Neural cell (in vitro differentiated cells): ENCODE measurements at regions not wholly inside any gene's neighbourhood (a gene's known extent, or its start where the extent isn't known, plus 50 kb on each side); places are given as distances from the start of the nearest gene placed in this dataset.
"Not testable (repeated sequence)": the region's sequence is repeated elsewhere in the genome, so short reads cannot be mapped to it uniquely, and the experiment has no call there.

Experiments
- H2AFZ ChIP-seq: fragments of 200-600, 300-800 bp; sonication (generic), shearing (Covaris generic); 2 replicates; pipeline ENCODE4 v1.6.0; 2014; ENCODE audit warnings: low read depth, mild to moderate bottlenecking, antibody characterized with exemption, low read length, moderate library complexity
- H3F3A ChIP-seq: fragments of 200-600 bp; shearing (Covaris generic); 2 replicates; pipeline ENCODE4 v1.6.1; 2016; ENCODE audit warnings: mild to moderate bottlenecking, moderate library complexity, mixed read lengths, antibody characterized with exemption, low read length; ENCODE audit not compliant: insufficient read depth, poor library complexity, severe bottlenecking
- H3K27ac ChIP-seq: fragments of 200-600, 300-800 bp; sonication (generic), shearing (Covaris generic); 2 replicates; pipeline ENCODE4 v1.5.1; 2014; ENCODE audit warnings: mild to moderate bottlenecking, low read length, moderate library complexity
- H3K27me3 ChIP-seq: fragments of 300-800, 200-600 bp; sonication (generic), shearing (Covaris generic); 2 replicates; pipeline ENCODE4 v1.6.0; 2014; ENCODE audit warnings: mild to moderate bottlenecking, low read depth, low read length, moderate library complexity; ENCODE audit not compliant: insufficient read depth
- H3K36me3 ChIP-seq: fragments of 300-800, 200-600 bp; sonication (generic), shearing (Covaris generic); 2 replicates; pipeline ENCODE4 v1.5.1; 2014; ENCODE audit warnings: mild to moderate bottlenecking, antibody characterized with exemption, low read length, moderate library complexity; ENCODE audit not compliant: insufficient read depth
- H3K4me2 ChIP-seq: fragments of 300-800, 200-600 bp; sonication (generic), shearing (Covaris generic); 2 replicates; pipeline ENCODE4 v1.6.0; 2014; ENCODE audit warnings: mild to moderate bottlenecking, low read length
- H3K4me3 ChIP-seq: fragments of 300-800, 200-600 bp; sonication (generic), shearing (Covaris generic); 2 replicates; pipeline ENCODE4 v1.5.1; 2014; ENCODE audit warnings: mild to moderate bottlenecking, low read length, moderate library complexity
- H3K79me2 ChIP-seq: fragments of 200-600 bp; shearing (Covaris generic); replicated peaks from 2 replicates; pipeline ENCODE4 v1.6.0; 2014; ENCODE audit warnings: mild to moderate bottlenecking, low read length, moderate library complexity; ENCODE audit not compliant: insufficient read depth
- H3K9ac ChIP-seq: fragments of 300-800, 200-600 bp; sonication (generic), shearing (Covaris generic); 2 replicates; pipeline ENCODE4 v1.6.1; 2016; ENCODE audit warnings: mild to moderate bottlenecking, low read length, mixed read lengths
- H3K9me2 ChIP-seq: fragments of 200-600 bp; shearing (Covaris generic); 2 replicates; pipeline ENCODE4 v1.6.1; 2016; ENCODE audit warnings: mild to moderate bottlenecking, low read length, mixed read lengths; ENCODE audit not compliant: insufficient read depth
- H3K9me3 ChIP-seq: fragments of 200-600, 300-800 bp; sonication (generic), shearing (Covaris generic); 2 replicates; pipeline ENCODE4 v1.6.1; 2016; ENCODE audit warnings: mild to moderate bottlenecking, mixed run types, low read length, moderate library complexity, mixed read lengths
- H4K20me1 ChIP-seq: fragments of 200-600 bp; shearing (Covaris generic); 2 replicates; pipeline ENCODE4 v1.6.1; 2016; ENCODE audit warnings: mild to moderate bottlenecking, mixed run types; ENCODE audit not compliant: insufficient read depth
- EP300 ChIP-seq: fragments of 450-650 bp; conservative IDR thresholded peaks from 2 replicates; pipeline ENCODE4 v1.6.1; 2014; ENCODE audit warnings: antibody characterized with exemption, mild to moderate bottlenecking, moderate library complexity; ENCODE audit not compliant: poor library complexity, severe bottlenecking
- EZH2 ChIP-seq: fragments of 200-600, 300-800 bp; shearing (Covaris generic), sonication (generic); IDR thresholded peaks from 2 replicates; pipeline ENCODE4 v1.6.1; 2014; ENCODE audit warnings: antibody characterized with exemption, low read length, borderline replicate concordance, mild to moderate bottlenecking; ENCODE audit not compliant: insufficient read depth, poor library complexity, severe bottlenecking
- MXI1 ChIP-seq: fragments of 450-650 bp; conservative IDR thresholded peaks from 2 replicates; pipeline ENCODE4 v1.6.1; 2014; ENCODE audit warnings: antibody characterized with exemption, mild to moderate bottlenecking; ENCODE audit not compliant: poor library complexity, severe bottlenecking
- POLR2AphosphoS5 ChIP-seq: IDR thresholded peaks from 2 replicates; pipeline ENCODE4 v1.6.1; 2012
- RAD21 ChIP-seq: fragments of 450-650 bp; conservative IDR thresholded peaks from 2 replicates; pipeline ENCODE4 v1.6.1; 2014; ENCODE audit warnings: antibody characterized with exemption, mild to moderate bottlenecking, moderate library complexity
- SMC3 ChIP-seq: fragments of 450-650 bp; conservative IDR thresholded peaks from 2 replicates; pipeline ENCODE4 v1.6.1; 2014; ENCODE audit warnings: antibody characterized with exemption, mild to moderate bottlenecking, moderate library complexity; ENCODE audit not compliant: poor library complexity
- TAF1 ChIP-seq: IDR thresholded peaks from 2 replicates; pipeline ENCODE4 v1.6.1; 2012; ENCODE audit warnings: low read depth
- TF ChIP-seq, protein P1 (sequence below): fragments of 450-650 bp; IDR thresholded peaks from 2 replicates; pipeline ENCODE4 v1.5.1; 2014; ENCODE audit warnings: antibody characterized with exemption, mild to moderate bottlenecking, moderate library complexity; ENCODE audit not compliant: poor library complexity, severe bottlenecking
- TF ChIP-seq, protein P2 (sequence below): IDR thresholded peaks from 2 replicates; pipeline ENCODE4 v1.6.1; 2012; ENCODE audit warnings: borderline replicate concordance

DNA sequence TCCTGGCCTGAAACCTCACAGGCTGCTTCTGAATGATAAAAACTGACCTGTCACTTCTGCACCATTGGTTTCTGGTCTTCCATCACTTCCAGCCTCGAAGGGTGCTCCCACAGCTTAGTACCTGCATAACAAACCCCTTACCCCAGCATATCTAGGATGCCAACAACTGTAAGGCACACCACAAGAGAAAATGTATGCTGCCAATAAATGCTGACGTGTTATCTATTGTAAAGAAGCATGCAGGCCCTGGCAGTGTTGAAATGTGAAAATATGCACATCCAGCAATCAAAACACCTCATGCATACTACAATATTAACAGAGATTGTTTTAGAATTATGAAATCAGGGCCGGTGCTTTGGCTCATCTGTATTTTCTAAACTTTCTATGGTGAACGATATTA is 242.0 kb upstream of the NSMCE3 start:
- Histone ChIP-seq H3K4me2 (no peak overlapping the region), H3K4me3 (no peak overlapping the region), H3K27me3 (no peaks in the 10 kb centered on the region), H3K36me3 (no peaks in the 10 kb centered on the region), H3F3A (no peaks in the 10 kb centered on the region), H3K79me2 (no peaks in the 10 kb centered on the region), H3K9me3 (no peaks in the 10 kb centered on the region), H3K27ac (no peak overlapping the region), H4K20me1 (no peaks in the 10 kb centered on the region), H2AFZ (no peak overlapping the region), H3K9me2 (no peaks in the 10 kb centered on the region), H3K9ac (no peak overlapping the region)
- TF ChIP-seq SMC3 (no peak), MXI1 (no peak), POLR2AphosphoS5 (no peak), TAF1 (no peak), RAD21 (no peak), EZH2 (no peak), EP300 (no peak)
- TF ChIP-seq, protein P1, sequence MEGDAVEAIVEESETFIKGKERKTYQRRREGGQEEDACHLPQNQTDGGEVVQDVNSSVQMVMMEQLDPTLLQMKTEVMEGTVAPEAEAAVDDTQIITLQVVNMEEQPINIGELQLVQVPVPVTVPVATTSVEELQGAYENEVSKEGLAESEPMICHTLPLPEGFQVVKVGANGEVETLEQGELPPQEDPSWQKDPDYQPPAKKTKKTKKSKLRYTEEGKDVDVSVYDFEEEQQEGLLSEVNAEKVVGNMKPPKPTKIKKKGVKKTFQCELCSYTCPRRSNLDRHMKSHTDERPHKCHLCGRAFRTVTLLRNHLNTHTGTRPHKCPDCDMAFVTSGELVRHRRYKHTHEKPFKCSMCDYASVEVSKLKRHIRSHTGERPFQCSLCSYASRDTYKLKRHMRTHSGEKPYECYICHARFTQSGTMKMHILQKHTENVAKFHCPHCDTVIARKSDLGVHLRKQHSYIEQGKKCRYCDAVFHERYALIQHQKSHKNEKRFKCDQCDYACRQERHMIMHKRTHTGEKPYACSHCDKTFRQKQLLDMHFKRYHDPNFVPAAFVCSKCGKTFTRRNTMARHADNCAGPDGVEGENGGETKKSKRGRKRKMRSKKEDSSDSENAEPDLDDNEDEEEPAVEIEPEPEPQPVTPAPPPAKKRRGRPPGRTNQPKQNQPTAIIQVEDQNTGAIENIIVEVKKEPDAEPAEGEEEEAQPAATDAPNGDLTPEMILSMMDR: no peak
- TF ChIP-seq, protein P2, sequence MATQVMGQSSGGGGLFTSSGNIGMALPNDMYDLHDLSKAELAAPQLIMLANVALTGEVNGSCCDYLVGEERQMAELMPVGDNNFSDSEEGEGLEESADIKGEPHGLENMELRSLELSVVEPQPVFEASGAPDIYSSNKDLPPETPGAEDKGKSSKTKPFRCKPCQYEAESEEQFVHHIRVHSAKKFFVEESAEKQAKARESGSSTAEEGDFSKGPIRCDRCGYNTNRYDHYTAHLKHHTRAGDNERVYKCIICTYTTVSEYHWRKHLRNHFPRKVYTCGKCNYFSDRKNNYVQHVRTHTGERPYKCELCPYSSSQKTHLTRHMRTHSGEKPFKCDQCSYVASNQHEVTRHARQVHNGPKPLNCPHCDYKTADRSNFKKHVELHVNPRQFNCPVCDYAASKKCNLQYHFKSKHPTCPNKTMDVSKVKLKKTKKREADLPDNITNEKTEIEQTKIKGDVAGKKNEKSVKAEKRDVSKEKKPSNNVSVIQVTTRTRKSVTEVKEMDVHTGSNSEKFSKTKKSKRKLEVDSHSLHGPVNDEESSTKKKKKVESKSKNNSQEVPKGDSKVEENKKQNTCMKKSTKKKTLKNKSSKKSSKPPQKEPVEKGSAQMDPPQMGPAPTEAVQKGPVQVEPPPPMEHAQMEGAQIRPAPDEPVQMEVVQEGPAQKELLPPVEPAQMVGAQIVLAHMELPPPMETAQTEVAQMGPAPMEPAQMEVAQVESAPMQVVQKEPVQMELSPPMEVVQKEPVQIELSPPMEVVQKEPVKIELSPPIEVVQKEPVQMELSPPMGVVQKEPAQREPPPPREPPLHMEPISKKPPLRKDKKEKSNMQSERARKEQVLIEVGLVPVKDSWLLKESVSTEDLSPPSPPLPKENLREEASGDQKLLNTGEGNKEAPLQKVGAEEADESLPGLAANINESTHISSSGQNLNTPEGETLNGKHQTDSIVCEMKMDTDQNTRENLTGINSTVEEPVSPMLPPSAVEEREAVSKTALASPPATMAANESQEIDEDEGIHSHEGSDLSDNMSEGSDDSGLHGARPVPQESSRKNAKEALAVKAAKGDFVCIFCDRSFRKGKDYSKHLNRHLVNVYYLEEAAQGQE: no peak

DNA sequence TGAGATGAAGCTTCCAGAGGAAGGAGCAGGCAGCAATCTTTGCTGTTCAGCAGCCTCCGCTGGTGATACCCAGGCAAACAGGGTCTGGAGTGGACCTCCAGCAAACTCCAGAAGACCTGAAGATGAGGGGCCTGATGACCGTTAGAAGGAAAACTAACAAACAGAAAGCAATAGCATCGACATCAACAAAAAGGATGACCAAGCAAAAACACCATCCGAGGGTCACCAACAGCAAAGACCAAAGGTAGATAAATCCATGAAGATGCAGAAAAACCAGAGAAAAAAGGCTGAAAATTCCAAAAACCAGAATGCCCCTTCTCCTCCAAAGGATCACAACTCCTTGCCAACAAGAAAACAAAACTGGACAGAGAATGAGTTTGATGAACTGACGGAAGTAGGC is 235.9 kb upstream of the NSMCE3 start:
- not testable (repeated sequence) for H4K20me1 ChIP-seq, H3K4me2 ChIP-seq, H3K27me3 ChIP-seq, H3F3A ChIP-seq, H3K79me2 ChIP-seq, H3K27ac ChIP-seq, H3K9me2 ChIP-seq, H2AFZ ChIP-seq, H3K9me3 ChIP-seq, H3K36me3 ChIP-seq, H3K9ac ChIP-seq, H3K4me3 ChIP-seq

DNA sequence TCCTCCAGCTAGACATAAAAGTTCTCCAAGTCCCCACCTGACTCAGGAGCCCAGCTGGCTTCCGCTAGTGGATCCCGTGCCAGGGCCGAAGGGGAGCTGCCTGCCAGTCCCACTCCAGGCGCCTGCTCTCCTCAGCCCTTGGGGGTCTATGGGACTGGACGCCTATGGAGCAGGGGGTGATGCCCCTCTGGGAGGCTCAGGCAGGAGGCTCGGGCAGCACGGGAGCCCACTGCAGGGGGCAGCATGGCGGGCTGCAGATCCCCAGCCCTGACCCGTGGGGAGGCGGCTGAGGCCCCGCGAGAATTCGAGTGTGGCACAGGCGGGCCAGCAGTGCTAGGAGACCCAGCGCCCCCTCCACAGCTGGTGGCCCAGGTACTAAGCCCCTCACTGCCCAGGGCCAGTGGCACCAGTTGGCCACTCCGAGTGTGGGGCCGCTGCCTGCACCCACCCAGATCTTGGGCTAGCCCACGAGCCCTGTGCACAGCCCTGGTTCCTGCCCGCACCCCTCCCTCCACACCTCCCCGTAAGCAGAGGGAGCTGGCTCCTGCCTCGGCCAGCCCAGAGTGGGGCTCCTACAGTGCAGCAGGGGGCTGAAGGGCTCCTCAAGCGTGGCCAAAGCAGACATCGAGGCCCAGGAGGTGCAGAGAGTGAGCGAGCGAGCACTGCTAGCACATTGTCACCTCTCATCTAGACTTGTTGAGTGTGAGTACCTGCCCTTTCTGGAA is 221.3 kb upstream of the NSMCE3 start:
- no peak overlapping the region for H3K9ac ChIP-seq
- no peaks in the 10 kb centered on the region for H3F3A ChIP-seq
- H3K27me3 ChIP-seq: no peaks in the 10 kb centered on the region
- TF ChIP-seq POLR2AphosphoS5 (no peak), EP300 (no peak), TAF1 (no peak), EZH2 (no peak)
- no peaks in the 10 kb centered on the region for H4K20me1 ChIP-seq
- H3K4me3 ChIP-seq: no peak overlapping the region
- no peak overlapping the region for H2AFZ ChIP-seq
- no peaks in the 10 kb centered on the region for H3K79me2 ChIP-seq
- H3K9me2 ChIP-seq: no peaks in the 10 kb centered on the region
- no peaks in the 10 kb centered on the region for H3K36me3 ChIP-seq
- H3K27ac ChIP-seq: no peak overlapping the region
- no peaks in the 10 kb centered on the region for H3K9me3 ChIP-seq
- no peak overlapping the region for H3K4me2 ChIP-seq
